Adrenal gland (tissue), 5 donors: ENCODE measurements at regions not wholly inside any gene's neighbourhood (a gene's known extent, or its start where the extent isn't known, plus 50 kb on each side); places are given as distances from the start of the nearest gene placed in this dataset.

Experiments used
- POLR2A ChIP-seq, 2 donors: fragments of 450-650 bp; IDR thresholded peaks; one replicate each; pipeline ENCODE4 v1.6.1; 2017; ENCODE audit warnings: antibody characterized with exemption in 2 of 2, mild to moderate bottlenecking in 2 of 2, moderate library complexity in 1 of 2
- TF ChIP-seq, protein P1 (sequence below), 6 experiments: fragments of 450-650 bp in 4 of 6; fragments of 200-600 bp in 2 of 6; sonication (generic) in 1 of 6; IDR thresholded peaks; 1 replicate in 5 of 6; 2 replicates in 1 of 6; pipeline versions ENCODE4 v1.5.1 to v1.8.0; 2016 to 2021; ENCODE audit warnings: antibody characterized with exemption in 6 of 6, mild to moderate bottlenecking in 2 of 6, moderate library complexity in 1 of 6
- donor health status: DM: no; HTN: no; CAD: no.

DNA sequence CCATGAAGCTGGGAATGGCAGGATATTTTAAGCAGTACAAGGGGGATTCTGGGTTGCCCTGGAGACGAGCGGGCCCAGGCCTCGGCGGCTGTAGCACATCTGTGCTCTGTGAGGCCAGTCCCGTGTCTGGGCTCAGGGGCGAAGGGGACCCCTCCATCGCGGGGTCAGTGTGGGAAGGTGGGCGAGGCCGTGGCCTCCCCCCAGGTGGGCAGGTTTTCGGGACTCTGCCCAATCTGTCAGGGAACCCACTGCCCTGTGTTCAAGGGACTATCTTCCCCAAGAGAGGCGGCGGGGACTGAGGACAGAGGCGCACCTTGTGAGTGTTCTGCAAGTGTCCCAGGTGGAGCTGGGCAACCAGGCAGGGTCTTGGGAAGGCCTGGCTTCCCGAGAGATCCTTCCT lies 336.6 kb downstream of the CTTN start:
- TF ChIP-seq, protein P1, sequence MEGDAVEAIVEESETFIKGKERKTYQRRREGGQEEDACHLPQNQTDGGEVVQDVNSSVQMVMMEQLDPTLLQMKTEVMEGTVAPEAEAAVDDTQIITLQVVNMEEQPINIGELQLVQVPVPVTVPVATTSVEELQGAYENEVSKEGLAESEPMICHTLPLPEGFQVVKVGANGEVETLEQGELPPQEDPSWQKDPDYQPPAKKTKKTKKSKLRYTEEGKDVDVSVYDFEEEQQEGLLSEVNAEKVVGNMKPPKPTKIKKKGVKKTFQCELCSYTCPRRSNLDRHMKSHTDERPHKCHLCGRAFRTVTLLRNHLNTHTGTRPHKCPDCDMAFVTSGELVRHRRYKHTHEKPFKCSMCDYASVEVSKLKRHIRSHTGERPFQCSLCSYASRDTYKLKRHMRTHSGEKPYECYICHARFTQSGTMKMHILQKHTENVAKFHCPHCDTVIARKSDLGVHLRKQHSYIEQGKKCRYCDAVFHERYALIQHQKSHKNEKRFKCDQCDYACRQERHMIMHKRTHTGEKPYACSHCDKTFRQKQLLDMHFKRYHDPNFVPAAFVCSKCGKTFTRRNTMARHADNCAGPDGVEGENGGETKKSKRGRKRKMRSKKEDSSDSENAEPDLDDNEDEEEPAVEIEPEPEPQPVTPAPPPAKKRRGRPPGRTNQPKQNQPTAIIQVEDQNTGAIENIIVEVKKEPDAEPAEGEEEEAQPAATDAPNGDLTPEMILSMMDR (IDR thresholded peaks at IDR 0.05): no peak
- TF ChIP-seq POLR2A (IDR thresholded peaks at IDR 0.05): no peak
